ENCODE measurements at regions not wholly inside any gene's neighbourhood (a gene's known extent, or its start where the extent isn't known, plus 50 kb on each side); places are given as distances from the start of the nearest gene placed in this dataset.

GRCh38 chr7:24483804-24484203 lies 89.4 kb upstream of the PALS2 start:
- no peak overlapping the region for H3K9ac ChIP-seq (ENCODE audit: low read depth, low read length)
- no peaks in the 10 kb centered on the region for H3K9me3 ChIP-seq (replicated peaks; ENCODE audit: low read length)
- H3K27me3 ChIP-seq (ENCODE audit: control insufficient read depth, insufficient read depth, low read length) = no peaks in the 10 kb centered on the region
- H3K36me3 ChIP-seq (ENCODE audit: insufficient read depth, low read length) = no peaks in the 10 kb centered on the region
- H3K4me2 ChIP-seq (ENCODE audit: low read length) = no peak overlapping the region
- H3K4me3 ChIP-seq (ENCODE audit: low read length) = no peak overlapping the region
- H3K4me1 ChIP-seq (ENCODE audit: control insufficient read depth, insufficient read depth, low read length) = peaks cover under 1% of the 10 kb centered on the region

- H3K4me1 ChIP-seq (ENCODE audit: control insufficient read depth, insufficient read depth, low read length) = no peaks in the 10 kb centered on the region
- H3K27me3 ChIP-seq (ENCODE audit: control insufficient read depth, insufficient read depth, low read length) = peaks cover 2% of the 10 kb centered on the region
- H3K4me3 ChIP-seq (ENCODE audit: low read length) = no peak overlapping the region
- H3K4me2 ChIP-seq (ENCODE audit: low read length) = no peak overlapping the region
- no peaks in the 10 kb centered on the region for H3K36me3 ChIP-seq (ENCODE audit: insufficient read depth, low read length)
- H3K9ac ChIP-seq (ENCODE audit: low read depth, low read length) = no peak overlapping the region
- no peaks in the 10 kb centered on the region for H3K9me3 ChIP-seq (replicated peaks; ENCODE audit: low read length)
These were observed 80.7 kb upstream of the PALS2 start for GRCh38 chr7:24492576-24492975.

- Histone ChIP-seq H3K4me2 (ENCODE audit: low read length) (no peak overlapping the region), H3K36me3 (ENCODE audit: insufficient read depth, low read length) (no peaks in the 10 kb centered on the region), H3K9ac (ENCODE audit: low read depth, low read length) (no peak overlapping the region), H3K4me3 (ENCODE audit: low read length) (no peak overlapping the region), H3K27me3 (ENCODE audit: control insufficient read depth, insufficient read depth, low read length) (peaks cover 2% of the 10 kb centered on the region), H3K9me3 (replicated peaks; ENCODE audit: low read length) (no peaks in the 10 kb centered on the region), H3K4me1 (ENCODE audit: control insufficient read depth, insufficient read depth, low read length) (no peaks in the 10 kb centered on the region)
These were observed 78.4 kb upstream of the PALS2 start for GRCh38 chr7:24494832-24495231.

- no peaks in the 10 kb centered on the region for H3K9me3 ChIP-seq (replicated peaks; ENCODE audit: low read length)
- peaks cover 2% of the 10 kb centered on the region for H3K27me3 ChIP-seq (ENCODE audit: control insufficient read depth, insufficient read depth, low read length)
- H3K9ac ChIP-seq (ENCODE audit: low read depth, low read length) = no peak overlapping the region
- H3K4me3 ChIP-seq (ENCODE audit: low read length) = no peak overlapping the region
- H3K36me3 ChIP-seq (ENCODE audit: insufficient read depth, low read length) = no peaks in the 10 kb centered on the region
- no peak overlapping the region for H3K4me2 ChIP-seq (ENCODE audit: low read length)
- H3K4me1 ChIP-seq (ENCODE audit: control insufficient read depth, insufficient read depth, low read length) = no peaks in the 10 kb centered on the region
These were observed 77.2 kb upstream of the PALS2 start for GRCh38 chr7:24496036-24496435.

GRCh38 chr7:24498439-24498838 lies 74.8 kb upstream of the PALS2 start:
- no peak overlapping the region for H3K4me2 ChIP-seq (ENCODE audit: low read length)
- no peaks in the 10 kb centered on the region for H3K9me3 ChIP-seq (replicated peaks; ENCODE audit: low read length)
- no peaks in the 10 kb centered on the region for H3K36me3 ChIP-seq (ENCODE audit: insufficient read depth, low read length)
- H3K4me1 ChIP-seq (ENCODE audit: control insufficient read depth, insufficient read depth, low read length) = peaks cover 1% of the 10 kb centered on the region
- H3K4me3 ChIP-seq (ENCODE audit: low read length) = no peak overlapping the region
- peaks cover 2% of the 10 kb centered on the region for H3K27me3 ChIP-seq (ENCODE audit: control insufficient read depth, insufficient read depth, low read length)
- no peak overlapping the region for H3K9ac ChIP-seq (ENCODE audit: low read depth, low read length)

GRCh38 chr7:24499871-24500270 lies 73.4 kb upstream of the PALS2 start:
- Histone ChIP-seq H3K36me3 (ENCODE audit: insufficient read depth, low read length) (no peaks in the 10 kb centered on the region), H3K9me3 (replicated peaks; ENCODE audit: low read length) (no peaks in the 10 kb centered on the region), H3K9ac (ENCODE audit: low read depth, low read length) (no peak overlapping the region), H3K4me1 (ENCODE audit: control insufficient read depth, insufficient read depth, low read length) (peaks cover 6% of the 10 kb centered on the region), H3K4me2 (ENCODE audit: low read length) (no peak overlapping the region), H3K27me3 (ENCODE audit: control insufficient read depth, insufficient read depth, low read length) (peaks cover 2% of the 10 kb centered on the region), H3K4me3 (ENCODE audit: low read length) (no peak overlapping the region)

- Histone ChIP-seq H3K9ac (ENCODE audit: low read depth, low read length) (no peak overlapping the region), H3K9me3 (replicated peaks; ENCODE audit: low read length) (no peaks in the 10 kb centered on the region), H3K27me3 (ENCODE audit: control insufficient read depth, insufficient read depth, low read length) (peaks cover 2% of the 10 kb centered on the region), H3K36me3 (ENCODE audit: insufficient read depth, low read length) (no peaks in the 10 kb centered on the region), H3K4me3 (ENCODE audit: low read length) (no peak overlapping the region), H3K4me1 (ENCODE audit: control insufficient read depth, insufficient read depth, low read length) (peaks cover 6% of the 10 kb centered on the region), H3K4me2 (ENCODE audit: low read length) (no peak overlapping the region)
These were observed 72.7 kb upstream of the PALS2 start for GRCh38 chr7:24500599-24500998.

- Histone ChIP-seq H3K4me2 (ENCODE audit: low read length) (no peak overlapping the region), H3K4me1 (ENCODE audit: control insufficient read depth, insufficient read depth, low read length) (peaks cover 6% of the 10 kb centered on the region), H3K9ac (ENCODE audit: low read depth, low read length) (no peak overlapping the region), H3K36me3 (ENCODE audit: insufficient read depth, low read length) (no peaks in the 10 kb centered on the region), H3K4me3 (ENCODE audit: low read length) (no peak overlapping the region), H3K9me3 (replicated peaks; ENCODE audit: low read length) (no peaks in the 10 kb centered on the region), H3K27me3 (ENCODE audit: control insufficient read depth, insufficient read depth, low read length) (peaks cover 2% of the 10 kb centered on the region)
These were observed 72.2 kb upstream of the PALS2 start for GRCh38 chr7:24501009-24501408.

- no peaks in the 10 kb centered on the region for H3K9me3 ChIP-seq (replicated peaks; ENCODE audit: low read length)
- H3K9ac ChIP-seq (ENCODE audit: low read depth, low read length) = no peak overlapping the region
- H3K4me1 ChIP-seq (ENCODE audit: control insufficient read depth, insufficient read depth, low read length) = peaks cover 6% of the 10 kb centered on the region
- H3K4me3 ChIP-seq (ENCODE audit: low read length) = no peak overlapping the region
- H3K36me3 ChIP-seq (ENCODE audit: insufficient read depth, low read length) = no peaks in the 10 kb centered on the region
- H3K27me3 ChIP-seq (ENCODE audit: control insufficient read depth, insufficient read depth, low read length) = peaks cover 2% of the 10 kb centered on the region
- no peak overlapping the region for H3K4me2 ChIP-seq (ENCODE audit: low read length)
These were observed 71.7 kb upstream of the PALS2 start for GRCh38 chr7:24501443-24502134.

- Histone ChIP-seq H3K9ac (ENCODE audit: low read depth, low read length) (no peak overlapping the region), H3K36me3 (ENCODE audit: insufficient read depth, low read length) (no peaks in the 10 kb centered on the region), H3K4me1 (ENCODE audit: control insufficient read depth, insufficient read depth, low read length) (peaks cover 6% of the 10 kb centered on the region), H3K9me3 (replicated peaks; ENCODE audit: low read length) (no peaks in the 10 kb centered on the region), H3K27me3 (ENCODE audit: control insufficient read depth, insufficient read depth, low read length) (peaks cover 2% of the 10 kb centered on the region), H3K4me3 (ENCODE audit: low read length) (no peak overlapping the region), H3K4me2 (ENCODE audit: low read length) (no peak overlapping the region)
These were observed 71.1 kb upstream of the PALS2 start for GRCh38 chr7:24502135-24502488.

GRCh38 chr7:24503506-24503905 lies 69.7 kb upstream of the PALS2 start:
- H3K4me2 ChIP-seq (ENCODE audit: low read length) = no peak overlapping the region
- no peaks in the 10 kb centered on the region for H3K36me3 ChIP-seq (ENCODE audit: insufficient read depth, low read length)
- peaks cover 6% of the 10 kb centered on the region for H3K4me1 ChIP-seq (ENCODE audit: control insufficient read depth, insufficient read depth, low read length)
- no peak overlapping the region for H3K9ac ChIP-seq (ENCODE audit: low read depth, low read length)
- H3K27me3 ChIP-seq (ENCODE audit: control insufficient read depth, insufficient read depth, low read length) = no peaks in the 10 kb centered on the region
- no peak overlapping the region for H3K4me3 ChIP-seq (ENCODE audit: low read length)
- no peaks in the 10 kb centered on the region for H3K9me3 ChIP-seq (replicated peaks; ENCODE audit: low read length)

- peaks cover 6% of the 10 kb centered on the region for H3K4me1 ChIP-seq (ENCODE audit: control insufficient read depth, insufficient read depth, low read length)
- H3K27me3 ChIP-seq (ENCODE audit: control insufficient read depth, insufficient read depth, low read length) = no peaks in the 10 kb centered on the region
- no peaks in the 10 kb centered on the region for H3K9me3 ChIP-seq (replicated peaks; ENCODE audit: low read length)
- H3K9ac ChIP-seq (ENCODE audit: low read depth, low read length) = no peak overlapping the region
- no peak overlapping the region for H3K4me3 ChIP-seq (ENCODE audit: low read length)
- no peaks in the 10 kb centered on the region for H3K36me3 ChIP-seq (ENCODE audit: insufficient read depth, low read length)
- no peak overlapping the region for H3K4me2 ChIP-seq (ENCODE audit: low read length)
These were observed 69.2 kb upstream of the PALS2 start for GRCh38 chr7:24504040-24504439.

Data from skeletal muscle satellite cell (primary cell).